ENCODE measurements at regions not wholly inside any gene's neighbourhood (a gene's known extent, or its start where the extent isn't known, plus 50 kb on each side); places are given as distances from the start of the nearest gene placed in this dataset.

DNA sequence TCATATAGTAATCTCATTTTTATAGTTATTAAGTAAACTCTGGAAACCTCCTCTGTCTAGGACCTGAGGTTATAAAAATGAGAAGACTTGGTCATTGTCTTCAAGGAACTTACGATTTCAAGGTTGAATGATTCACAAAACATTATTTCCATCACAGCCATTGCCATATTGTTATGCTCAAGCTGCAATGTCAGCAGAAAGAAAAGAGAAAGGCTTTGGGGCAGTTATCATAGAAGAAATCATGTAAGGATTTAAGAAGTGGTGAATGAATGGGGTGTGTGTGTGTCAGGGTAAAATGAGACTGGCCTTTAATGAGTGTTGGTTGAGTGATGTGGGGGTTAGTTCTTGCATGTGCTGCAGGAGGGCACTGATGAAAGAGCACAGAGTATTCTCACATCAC lies 346.8 kb downstream of the SQOR start:
- peaks cover 17% of the 10 kb centered on the region for H3K9me3 Mint-ChIP-seq (ENCODE audit: unreplicated experiment)
- H3K4me1 Mint-ChIP-seq (ENCODE audit: unreplicated experiment): no peaks in the 10 kb centered on the region
- no peak for DNase-seq (ENCODE audit: low spot score)
- H3K27ac Mint-ChIP-seq (ENCODE audit: unreplicated experiment): no peak overlapping the region
- H3K27me3 Mint-ChIP-seq (ENCODE audit: unreplicated experiment): no peaks in the 10 kb centered on the region
- no peaks in the 10 kb centered on the region for H3K36me3 Mint-ChIP-seq (ENCODE audit: low read depth, unreplicated experiment)
- TF ChIP-seq, protein P1, sequence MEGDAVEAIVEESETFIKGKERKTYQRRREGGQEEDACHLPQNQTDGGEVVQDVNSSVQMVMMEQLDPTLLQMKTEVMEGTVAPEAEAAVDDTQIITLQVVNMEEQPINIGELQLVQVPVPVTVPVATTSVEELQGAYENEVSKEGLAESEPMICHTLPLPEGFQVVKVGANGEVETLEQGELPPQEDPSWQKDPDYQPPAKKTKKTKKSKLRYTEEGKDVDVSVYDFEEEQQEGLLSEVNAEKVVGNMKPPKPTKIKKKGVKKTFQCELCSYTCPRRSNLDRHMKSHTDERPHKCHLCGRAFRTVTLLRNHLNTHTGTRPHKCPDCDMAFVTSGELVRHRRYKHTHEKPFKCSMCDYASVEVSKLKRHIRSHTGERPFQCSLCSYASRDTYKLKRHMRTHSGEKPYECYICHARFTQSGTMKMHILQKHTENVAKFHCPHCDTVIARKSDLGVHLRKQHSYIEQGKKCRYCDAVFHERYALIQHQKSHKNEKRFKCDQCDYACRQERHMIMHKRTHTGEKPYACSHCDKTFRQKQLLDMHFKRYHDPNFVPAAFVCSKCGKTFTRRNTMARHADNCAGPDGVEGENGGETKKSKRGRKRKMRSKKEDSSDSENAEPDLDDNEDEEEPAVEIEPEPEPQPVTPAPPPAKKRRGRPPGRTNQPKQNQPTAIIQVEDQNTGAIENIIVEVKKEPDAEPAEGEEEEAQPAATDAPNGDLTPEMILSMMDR (IDR thresholded peaks at IDR 0.05; ENCODE audit: unreplicated experiment): no peak
- no peak overlapping the region for H3K4me3 Mint-ChIP-seq (ENCODE audit: unreplicated experiment)

DNA sequence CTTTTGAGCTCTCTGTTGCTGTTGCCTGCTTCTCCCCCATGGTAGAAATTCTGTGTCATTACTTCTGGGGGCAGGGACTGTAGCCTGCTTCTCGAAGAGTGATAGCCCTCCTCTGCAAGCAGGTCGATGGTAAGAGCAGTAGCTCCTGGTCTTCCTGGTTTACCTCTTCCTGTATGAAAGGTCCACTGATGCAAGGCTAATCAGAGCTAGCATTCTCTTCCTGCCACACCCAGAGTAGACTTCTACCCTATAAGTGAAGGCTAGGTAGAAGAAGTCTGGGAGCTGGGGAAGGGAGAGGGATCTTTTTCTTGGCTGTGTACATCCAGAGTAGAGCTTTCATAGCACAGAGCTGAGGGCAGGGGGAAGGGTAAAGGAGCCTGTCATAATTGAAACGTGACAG lies 357.0 kb downstream of the SQOR start:
- Mint-ChIP-seq H3K36me3 (ENCODE audit: low read depth, unreplicated experiment) (no peaks in the 10 kb centered on the region), H3K4me3 (ENCODE audit: unreplicated experiment) (no peak overlapping the region), H3K4me1 (ENCODE audit: unreplicated experiment) (no peaks in the 10 kb centered on the region), H3K27ac (ENCODE audit: unreplicated experiment) (no peak overlapping the region), H3K27me3 (ENCODE audit: unreplicated experiment) (peaks cover 2% of the 10 kb centered on the region), H3K9me3 (ENCODE audit: unreplicated experiment) (peaks cover 10% of the 10 kb centered on the region)
- TF ChIP-seq, protein P1 (IDR thresholded peaks at IDR 0.05; ENCODE audit: unreplicated experiment): no peak
- DNase-seq (ENCODE audit: low spot score): no peak

- Mint-ChIP-seq H3K4me1 (ENCODE audit: unreplicated experiment) (no peaks in the 10 kb centered on the region), H3K9me3 (ENCODE audit: unreplicated experiment) (peaks cover 10% of the 10 kb centered on the region), H3K27ac (ENCODE audit: unreplicated experiment) (no peak overlapping the region), H3K27me3 (ENCODE audit: unreplicated experiment) (peaks cover 2% of the 10 kb centered on the region), H3K36me3 (ENCODE audit: low read depth, unreplicated experiment) (no peaks in the 10 kb centered on the region), H3K4me3 (ENCODE audit: unreplicated experiment) (no peak overlapping the region)
- TF ChIP-seq, protein P1 (IDR thresholded peaks at IDR 0.05; ENCODE audit: unreplicated experiment): no peak
- no peak for DNase-seq (ENCODE audit: low spot score)
Measured at GRCh38 chr15:45993072-45993471, 358.2 kb downstream of the SQOR start.

- no peak for DNase-seq (ENCODE audit: low spot score)
- Mint-ChIP-seq H3K9me3 (ENCODE audit: unreplicated experiment) (peaks cover 10% of the 10 kb centered on the region), H3K4me1 (ENCODE audit: unreplicated experiment) (no peaks in the 10 kb centered on the region), H3K27ac (ENCODE audit: unreplicated experiment) (no peak overlapping the region), H3K36me3 (ENCODE audit: low read depth, unreplicated experiment) (no peaks in the 10 kb centered on the region), H3K27me3 (ENCODE audit: unreplicated experiment) (peaks cover 3% of the 10 kb centered on the region), H3K4me3 (ENCODE audit: unreplicated experiment) (no peak overlapping the region)
- TF ChIP-seq, protein P1 (IDR thresholded peaks at IDR 0.05; ENCODE audit: unreplicated experiment): no peak
Measured at GRCh38 chr15:45993508-45993907, 358.7 kb downstream of the SQOR start.

DNA sequence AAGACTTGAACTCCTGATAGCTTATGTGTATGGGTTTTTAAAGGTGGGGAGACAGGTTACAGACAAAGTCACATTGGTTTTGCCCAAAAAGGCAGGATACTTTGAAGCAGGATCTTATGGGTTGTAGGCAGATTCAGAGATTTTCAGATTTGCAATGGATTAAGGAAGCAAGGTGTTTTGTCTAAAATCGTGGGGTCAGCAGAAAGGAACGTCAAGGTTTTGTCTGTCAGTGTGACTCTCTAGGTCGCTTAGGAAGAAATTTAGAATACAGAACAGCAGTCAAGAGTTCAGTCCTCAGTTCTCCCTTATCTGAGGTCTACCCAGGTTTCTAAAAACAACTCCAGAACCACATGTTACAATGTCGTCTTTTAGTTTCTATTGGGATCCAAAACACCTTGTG lies 361.0 kb downstream of the SQOR start:
- H3K36me3 Mint-ChIP-seq (ENCODE audit: low read depth, unreplicated experiment): no peaks in the 10 kb centered on the region
- no peaks in the 10 kb centered on the region for H3K4me1 Mint-ChIP-seq (ENCODE audit: unreplicated experiment)
- TF ChIP-seq, protein P1 (IDR thresholded peaks at IDR 0.05; ENCODE audit: unreplicated experiment): no peak
- peaks cover 4% of the 10 kb centered on the region for H3K27me3 Mint-ChIP-seq (ENCODE audit: unreplicated experiment)
- H3K9me3 Mint-ChIP-seq (ENCODE audit: unreplicated experiment): peaks cover 12% of the 10 kb centered on the region
- H3K4me3 Mint-ChIP-seq (ENCODE audit: unreplicated experiment): no peak overlapping the region
- DNase-seq (ENCODE audit: low spot score): no peak
- no peak overlapping the region for H3K27ac Mint-ChIP-seq (ENCODE audit: unreplicated experiment)

Data from endothelial cell (in vitro differentiated cells).